A673 (cell line): ENCODE measurements at regions not wholly inside any gene's neighbourhood (a gene's known extent, or its start where the extent isn't known, plus 50 kb on each side); places are given as distances from the start of the nearest gene placed in this dataset.
"Not testable (repeated sequence)": the region's sequence is repeated elsewhere in the genome, so short reads cannot be mapped to it uniquely, and the experiment has no call there.

Experiments
- BruUV-seq: library from RNA; stranded (reverse); fragments of 400-500 nt; replicated peaks from 2 replicates; lab custom pipeline; 2021; lab: Mats Ljungman, UMichigan
- CTCF ChIA-PET: fragments of 300-600 bp; sonication (Branson Sonifier 250); formaldehyde crosslinking; loops from one replicate; lab custom pipeline; 2022; ENCODE audit warnings: antibody characterized with exemption; lab: Charles Lee
- POLR2A ChIA-PET: fragments of 300-600 bp; sonication (Branson Sonifier 250); formaldehyde crosslinking; loops from one replicate; lab custom pipeline; 2022; ENCODE audit warnings: antibody characterized with exemption; ENCODE audit not compliant: low non-redundant PET; lab: Charles Lee
- DNase-seq: peaks from one replicate; pipeline ENCODE4 v3.0.0-alpha.2; 2015; ENCODE audit warnings: low spot score
- H3K27ac ChIP-seq: fragments of 200-600 bp; sonication (generic); 2 replicates; pipeline ENCODE4 v1.5.1; 2016; ENCODE audit warnings: mixed run types, low read depth, mild to moderate bottlenecking, mixed read lengths, antibody characterized with exemption, low read length; ENCODE audit not compliant: poor library complexity, severe bottlenecking
- H3K27me3 ChIP-seq: fragments of 200-600 bp; sonication (generic); replicated peaks from 2 replicates; pipeline ENCODE4 v1.6.1; 2017; ENCODE audit warnings: mixed run types, low read depth, mild to moderate bottlenecking, mixed read lengths, antibody characterized with exemption, low read length; ENCODE audit not compliant: insufficient read depth, poor library complexity
- H3K36me3 ChIP-seq: fragments of 200-600 bp; sonication (generic); 2 replicates; pipeline ENCODE4 v1.6.1; 2016; ENCODE audit warnings: mixed run types, mild to moderate bottlenecking, mixed read lengths, antibody characterized with exemption, low read length; ENCODE audit not compliant: insufficient read depth, poor library complexity, severe bottlenecking
- H3K4me1 ChIP-seq: fragments of 200-600 bp; sonication (generic); 2 replicates; pipeline ENCODE4 v1.6.1; 2017; ENCODE audit warnings: mixed run types, mild to moderate bottlenecking, mixed read lengths, antibody characterized with exemption, low read length; ENCODE audit not compliant: insufficient read depth, poor library complexity, severe bottlenecking
- H3K4me3 ChIP-seq: fragments of 200-600 bp; sonication (generic); 2 replicates; pipeline ENCODE4 v1.5.1; 2016; ENCODE audit warnings: low read depth, mixed run types, mild to moderate bottlenecking, mixed read lengths, low read length; ENCODE audit not compliant: poor library complexity, severe bottlenecking
- H3K9me3 ChIP-seq: fragments of 200-600 bp; sonication (generic); 2 replicates; pipeline ENCODE4 v1.6.1; 2016; ENCODE audit warnings: mixed run types, low read depth, mild to moderate bottlenecking, mixed read lengths, antibody characterized with exemption, low read length; ENCODE audit not compliant: poor library complexity, severe bottlenecking
- CTCF ChIP-seq: fragments of 300-800, 200-600 bp; sonication (generic); conservative IDR thresholded peaks from 2 replicates; pipeline ENCODE4 v1.5.1; 2017; ENCODE audit warnings: low read depth, mild to moderate bottlenecking, antibody characterized with exemption, low read length, moderate library complexity, mixed read lengths
- EZH2 ChIP-seq: fragments of 200-600 bp; sonication (generic); IDR thresholded peaks from 2 replicates; pipeline ENCODE4 v1.6.1; 2017; ENCODE audit warnings: borderline replicate concordance, low read depth, mild to moderate bottlenecking, mixed read lengths, antibody characterized with exemption, low read length; ENCODE audit not compliant: poor library complexity, severe bottlenecking
- intact Hi-C: fragments of 100-400 bp; cut with micrococcal nuclease; formaldehyde crosslinking; loops from one replicate; pipeline ENCODE4 v1.10.0; 2022; ENCODE audit not compliant: unreplicated experiment

GRCh38 chr11:28794405-28794804 is 686.2 kb downstream of the METTL15 start:
- no peak for DNase-seq
- ChIA-PET POLR2A (no interaction called here), CTCF (no interaction called here)
- H3K4me1 ChIP-seq: no peaks in the 10 kb centered on the region
- no peak overlapping the region for H3K27ac ChIP-seq
- no peaks in the 10 kb centered on the region for H3K36me3 ChIP-seq
- intact Hi-C loops: no loop called here
- TF ChIP-seq EZH2: no peak
- TF ChIP-seq CTCF: no peak
- H3K4me3 ChIP-seq: no peak overlapping the region
- no TSS peak for BruUV-seq
- no peaks in the 10 kb centered on the region for H3K27me3 ChIP-seq
- H3K9me3 ChIP-seq: peaks cover 17% of the 10 kb centered on the region

DNA sequence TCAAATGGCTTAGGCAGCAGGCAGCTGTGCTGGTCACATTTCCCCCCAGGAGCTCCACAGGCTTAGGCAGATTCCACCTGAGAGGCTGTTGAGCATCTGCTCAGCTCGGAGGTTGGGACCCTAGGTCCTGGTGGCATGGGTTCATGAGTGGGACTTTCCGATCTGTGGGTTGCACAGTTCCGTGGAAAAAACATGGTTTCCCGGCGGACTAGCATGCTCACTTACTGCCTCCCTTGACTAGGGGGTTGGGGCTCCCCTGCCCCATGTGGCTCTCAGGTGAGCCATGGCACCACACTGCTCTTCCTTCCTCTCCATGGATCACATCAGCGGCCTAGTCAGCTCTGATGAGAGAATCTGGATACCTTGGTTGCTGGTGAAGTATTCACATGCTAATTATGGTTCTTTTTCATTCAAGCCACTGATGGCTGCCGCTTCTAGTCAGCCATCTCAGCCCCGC is 685.1 kb downstream of the METTL15 start:
- CTCF ChIA-PET: no interaction called here
- no peak for DNase-seq

DNA sequence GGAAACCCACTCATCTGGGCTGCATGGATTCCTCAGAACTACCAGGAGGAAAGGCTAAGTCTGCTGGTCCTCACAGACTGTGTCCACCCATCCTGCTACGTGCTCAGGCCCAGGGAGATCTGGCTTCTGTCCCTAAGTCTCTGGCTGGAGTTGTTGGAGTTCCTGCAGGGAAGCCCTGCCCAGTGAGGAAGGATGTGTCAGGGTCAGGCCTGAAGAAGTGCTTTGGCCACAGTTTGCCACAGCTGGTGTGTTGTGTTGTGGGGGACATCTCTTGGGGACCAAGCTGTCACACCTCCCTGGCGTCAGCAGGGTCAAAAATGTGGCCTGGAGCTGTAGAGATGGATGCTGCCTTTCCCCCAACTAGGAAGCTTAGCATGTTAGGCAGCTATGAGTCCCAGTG is 684.7 kb downstream of the METTL15 start:
- intact Hi-C loops: no loop called here
- no peak overlapping the region for H3K4me3 ChIP-seq
- H3K9me3 ChIP-seq: peaks cover 17% of the 10 kb centered on the region
- BruUV-seq: no TSS peak
- H3K27ac ChIP-seq: no peak overlapping the region
- CTCF ChIA-PET: no interaction called here
- TF ChIP-seq CTCF (no peak), EZH2 (no peak)
- POLR2A ChIA-PET: no interaction called here
- H3K27me3 ChIP-seq: no peaks in the 10 kb centered on the region
- no peak for DNase-seq
- H3K36me3 ChIP-seq: no peaks in the 10 kb centered on the region
- no peaks in the 10 kb centered on the region for H3K4me1 ChIP-seq

More for the DNA sequence above, 685.1 kb downstream of the METTL15 start:
- no peak for TF ChIP-seq CTCF
- no peak for TF ChIP-seq EZH2
- H3K27ac ChIP-seq: no peak overlapping the region
- intact Hi-C loops: no loop called here
- no peaks in the 10 kb centered on the region for H3K36me3 ChIP-seq
- no peak overlapping the region for H3K4me3 ChIP-seq
- POLR2A ChIA-PET: no interaction called here
- H3K9me3 ChIP-seq: peaks cover 17% of the 10 kb centered on the region
- BruUV-seq: no TSS peak
- H3K27me3 ChIP-seq: no peaks in the 10 kb centered on the region
- no peaks in the 10 kb centered on the region for H3K4me1 ChIP-seq

- DNase-seq, H3K4me3 ChIP-seq, BruUV-seq, H3K36me3 ChIP-seq, H3K4me1 ChIP-seq, H3K27ac ChIP-seq, H3K27me3 ChIP-seq, CTCF ChIA-PET, intact Hi-C loops: not testable (repeated sequence)
- peaks cover 31% of the 10 kb centered on the region for H3K9me3 ChIP-seq
- POLR2A ChIA-PET: interaction anchor here (0.6 kb wide), 1 partner anchor 111 kb away, joined by 4 read pairs; no protein-coding TSS in a partner anchor
Observed at GRCh38 chr11:28787897-28788296, 679.7 kb downstream of the METTL15 start.
